D721Med (cell line): ENCODE measurements at regions not wholly inside any gene's neighbourhood (a gene's known extent, or its start where the extent isn't known, plus 50 kb on each side); places are given as distances from the start of the nearest gene placed in this dataset.

Experiments used
- DNase-seq: peaks from one replicate; pipeline ENCODE4 v3.0.0; 2011; ENCODE audit warnings: low spot score; ENCODE audit not compliant: insufficient read length
- FAIRE-seq: peaks from 2 replicates; lab custom pipeline; 2011; peaks lifted over from hg19 to GRCh38; lab: Jason Lieb, UNC
- TF ChIP-seq, protein P1 (sequence below): IDR thresholded peaks from 2 replicates; pipeline ENCODE4 v1.5.1; 2012; ENCODE audit warnings: mild to moderate bottlenecking, control low read depth; ENCODE audit not compliant: insufficient read depth; ENCODE audit errors: missing control alignments

DNA sequence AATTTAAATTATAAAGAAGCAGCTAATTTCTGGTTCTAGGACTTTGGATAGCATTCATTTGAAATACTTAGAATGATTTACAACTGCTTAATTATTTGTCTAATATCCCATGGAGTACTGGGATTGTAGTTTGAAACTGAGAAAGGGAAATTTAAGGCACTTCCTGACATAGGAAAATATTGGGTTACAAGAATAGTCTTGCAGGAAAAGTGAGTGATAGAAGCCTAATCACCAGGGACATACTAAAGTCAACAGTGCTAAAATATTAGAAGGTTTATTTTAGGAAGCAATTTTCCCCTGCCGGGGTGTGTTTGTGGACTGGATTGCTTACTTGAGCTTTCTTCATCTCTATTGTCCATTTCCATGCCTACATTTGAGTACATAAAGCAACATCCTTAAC, 661.6 kb downstream of the ADGRL2 start:
- no peak for FAIRE-seq
- TF ChIP-seq, protein P1, sequence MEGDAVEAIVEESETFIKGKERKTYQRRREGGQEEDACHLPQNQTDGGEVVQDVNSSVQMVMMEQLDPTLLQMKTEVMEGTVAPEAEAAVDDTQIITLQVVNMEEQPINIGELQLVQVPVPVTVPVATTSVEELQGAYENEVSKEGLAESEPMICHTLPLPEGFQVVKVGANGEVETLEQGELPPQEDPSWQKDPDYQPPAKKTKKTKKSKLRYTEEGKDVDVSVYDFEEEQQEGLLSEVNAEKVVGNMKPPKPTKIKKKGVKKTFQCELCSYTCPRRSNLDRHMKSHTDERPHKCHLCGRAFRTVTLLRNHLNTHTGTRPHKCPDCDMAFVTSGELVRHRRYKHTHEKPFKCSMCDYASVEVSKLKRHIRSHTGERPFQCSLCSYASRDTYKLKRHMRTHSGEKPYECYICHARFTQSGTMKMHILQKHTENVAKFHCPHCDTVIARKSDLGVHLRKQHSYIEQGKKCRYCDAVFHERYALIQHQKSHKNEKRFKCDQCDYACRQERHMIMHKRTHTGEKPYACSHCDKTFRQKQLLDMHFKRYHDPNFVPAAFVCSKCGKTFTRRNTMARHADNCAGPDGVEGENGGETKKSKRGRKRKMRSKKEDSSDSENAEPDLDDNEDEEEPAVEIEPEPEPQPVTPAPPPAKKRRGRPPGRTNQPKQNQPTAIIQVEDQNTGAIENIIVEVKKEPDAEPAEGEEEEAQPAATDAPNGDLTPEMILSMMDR: no peak

DNA sequence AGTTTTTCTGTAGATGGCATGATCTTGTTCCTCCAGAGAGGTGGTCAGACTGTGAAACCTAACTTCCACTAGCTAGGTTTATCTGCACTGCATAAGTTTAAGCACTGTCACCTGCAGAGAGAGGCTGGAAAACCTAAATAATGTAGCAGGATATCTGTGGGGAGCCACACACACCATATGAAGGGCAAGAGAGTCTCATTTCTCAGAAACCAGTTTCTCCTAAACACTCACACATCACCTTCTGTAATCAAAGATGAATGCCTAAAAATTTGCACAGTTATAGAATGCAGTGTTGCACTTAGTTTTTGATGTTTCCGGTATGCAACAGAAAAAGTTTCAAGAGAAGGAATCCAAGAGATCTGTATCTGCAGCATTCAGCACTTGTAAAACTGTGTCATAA, 654.6 kb downstream of the ADGRL2 start:
- TF ChIP-seq, protein P1: no peak
- DNase-seq (no peak), FAIRE-seq (no peak)

More for the DNA sequence above, 661.6 kb downstream of the ADGRL2 start:
- no peak for DNase-seq

DNA sequence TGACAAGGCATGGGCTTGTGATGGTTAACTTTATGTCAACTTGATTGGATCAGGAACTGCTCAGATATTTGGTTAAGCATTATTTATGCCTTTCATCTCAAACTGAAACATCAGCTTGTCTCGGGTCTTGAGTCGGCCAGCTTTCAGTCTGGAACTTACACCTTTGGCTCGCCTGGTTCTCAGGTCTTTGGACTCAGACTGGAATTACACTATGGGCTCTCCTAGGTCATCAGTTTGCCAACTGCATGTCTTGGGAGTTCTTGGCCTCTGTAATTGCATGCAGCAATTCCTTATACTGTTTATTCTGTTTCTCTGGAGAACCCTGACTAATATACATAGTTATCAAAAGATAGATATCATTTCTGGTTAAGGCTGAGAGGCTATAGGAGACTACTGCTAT, 653.7 kb downstream of the ADGRL2 start:
- FAIRE-seq (no peak), DNase-seq (no peak)
- TF ChIP-seq, protein P1: no peak

DNA sequence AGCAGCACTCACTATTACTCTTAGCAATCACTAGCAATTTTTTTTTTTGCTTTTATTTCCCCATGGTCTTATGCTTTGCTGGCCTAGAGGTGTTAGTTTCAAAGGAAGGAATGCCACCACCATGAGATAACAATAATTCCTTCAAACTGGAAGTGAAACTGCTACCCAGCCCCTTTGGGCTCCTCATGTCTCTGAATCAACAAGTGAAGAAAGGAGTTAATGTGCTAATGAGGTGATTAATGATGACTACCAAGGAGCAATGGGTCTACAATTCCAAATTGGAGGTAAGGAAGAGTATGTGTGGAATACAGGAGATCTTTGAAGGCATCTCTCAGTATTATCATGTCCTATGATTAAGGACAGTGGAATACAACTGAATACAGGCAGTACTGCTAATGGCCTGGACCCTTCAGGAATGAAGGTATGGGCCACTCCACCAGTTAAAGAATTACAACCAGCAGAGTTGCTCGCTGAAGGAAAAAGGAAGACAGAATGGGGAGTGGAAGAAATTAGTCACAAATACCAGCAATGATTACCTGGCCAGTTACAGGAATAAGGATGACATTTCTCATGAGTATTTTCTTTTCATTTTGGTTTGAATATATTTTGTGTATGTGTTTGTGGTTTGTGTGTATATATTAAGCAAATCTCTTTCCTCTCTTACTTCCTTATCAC, 652.9 kb downstream of the ADGRL2 start:
- DNase-seq (no peak), FAIRE-seq (no peak)

DNA sequence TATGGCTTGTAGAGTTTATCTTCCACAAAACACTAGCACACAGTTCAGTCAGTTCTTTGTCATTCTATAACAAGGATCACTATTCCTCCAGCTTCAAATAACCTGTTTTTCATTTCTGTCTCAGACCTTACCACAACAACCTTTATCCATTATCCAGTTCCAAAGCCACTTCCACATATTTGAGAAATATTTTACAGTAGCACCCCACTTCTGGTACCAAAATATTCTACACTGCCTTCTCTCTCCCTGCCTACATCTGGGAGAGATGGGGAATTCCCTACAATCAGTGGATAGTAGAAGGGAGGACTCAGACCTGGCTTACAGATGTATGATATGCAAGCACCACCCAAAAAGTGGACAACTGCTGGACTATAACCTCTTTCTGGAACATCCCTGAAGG, 651.4 kb downstream of the ADGRL2 start:
- TF ChIP-seq, protein P1: no peak
- no peak for DNase-seq
- FAIRE-seq: no peak

More for the DNA sequence above, 652.9 kb downstream of the ADGRL2 start:
- TF ChIP-seq, protein P1: no peak

DNA sequence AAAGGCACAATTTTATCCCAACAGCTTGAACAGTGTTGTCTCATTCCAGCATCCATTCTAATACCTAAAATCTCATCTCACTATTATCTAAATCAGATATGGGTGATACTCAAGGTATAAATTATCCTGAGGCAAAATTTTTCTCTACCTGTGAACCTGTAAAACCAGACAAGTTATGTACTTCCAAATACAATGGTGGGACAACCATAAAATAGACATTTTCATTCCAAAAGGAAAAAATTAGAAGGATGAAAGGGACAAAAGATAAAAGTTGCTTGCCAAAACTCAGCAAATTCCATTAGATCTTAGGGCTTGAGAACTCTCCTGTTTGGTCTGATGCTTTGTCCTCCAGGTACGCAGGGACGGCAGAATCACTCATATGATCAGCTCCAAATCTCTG, 650.5 kb downstream of the ADGRL2 start:
- DNase-seq: no peak
- TF ChIP-seq, protein P1: no peak
- no peak for FAIRE-seq

DNA sequence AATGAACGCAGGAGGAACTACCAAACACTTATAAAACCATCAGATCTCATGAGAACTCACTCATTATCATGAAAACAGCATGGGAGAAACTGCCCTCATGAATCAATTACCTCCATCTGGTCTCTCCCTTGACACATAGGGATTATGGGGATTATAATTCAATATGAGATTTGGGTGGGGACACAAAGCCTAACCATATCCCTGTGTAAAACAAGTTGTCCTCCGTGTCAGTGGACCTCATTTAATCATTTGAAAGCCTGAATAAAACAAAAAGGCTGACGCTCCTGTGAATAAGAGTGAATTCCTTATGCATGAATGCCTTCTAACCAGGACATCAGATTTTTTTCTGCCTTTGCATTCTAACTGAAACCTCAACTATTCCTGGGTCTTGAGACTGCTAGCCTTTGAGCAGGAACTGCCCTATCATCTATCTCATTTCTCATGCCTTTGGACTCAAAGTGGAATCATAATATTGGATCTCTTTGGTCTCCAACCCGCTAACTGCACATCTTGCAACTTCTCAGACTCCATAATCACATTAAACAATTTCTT, 648.8 kb downstream of the ADGRL2 start:
- TF ChIP-seq, protein P1: no peak
- FAIRE-seq: no peak
- DNase-seq: no peak
